IPS DF 6.9 (cell line): ENCODE measurements at regions not wholly inside any gene's neighbourhood (a gene's known extent, or its start where the extent isn't known, plus 50 kb on each side); places are given as distances from the start of the nearest gene placed in this dataset.

Experiments used
- DNase-seq: peaks from one replicate; pipeline ENCODE4 v3.0.0-alpha.2; 2013; ENCODE audit warnings: low read depth, low spot score
- H3K27ac ChIP-seq: one replicate; pipeline ENCODE4 v1.5.1; 2013; ENCODE audit warnings: low read length, control low read depth
- H3K27me3 ChIP-seq: 2 replicates; pipeline ENCODE4 v1.6.1; 2013; ENCODE audit warnings: mild to moderate bottlenecking, low read length; ENCODE audit not compliant: control insufficient read depth, insufficient read depth
- H3K36me3 ChIP-seq: 2 replicates; pipeline ENCODE4 v1.6.1; 2013; ENCODE audit warnings: low read length; ENCODE audit not compliant: control insufficient read depth, insufficient read depth
- H3K4me1 ChIP-seq: 2 replicates; pipeline ENCODE4 v1.6.1; 2013; ENCODE audit warnings: low read length; ENCODE audit not compliant: control insufficient read depth, insufficient read depth
- H3K4me3 ChIP-seq: 2 replicates; pipeline ENCODE4 v1.5.1; 2013; ENCODE audit warnings: mild to moderate bottlenecking, low read length
- H3K9me3 ChIP-seq: 2 replicates; pipeline ENCODE4 v1.6.1; 2013; ENCODE audit warnings: low read length, inconsistent platforms; ENCODE audit not compliant: control insufficient read depth, insufficient read depth
- WGBS: extraction: QIAGEN DNeasy Blood & Tissue Kit; methylation state at CpG from one replicate; pipeline ENCODE4 v1.1.7; 2013; ENCODE audit warnings: mixed read lengths, missing lambda C conversion rate; ENCODE audit not compliant: insufficient read length, insufficient coverage; 5-methylcytosine and 5-hydroxymethylcytosine counted together

- Histone ChIP-seq H3K9me3 (no peaks in the 10 kb centered on the region), H3K4me1 (peaks cover 2% of the 10 kb centered on the region; the same call in 1 of the 2 replicates), H3K27me3 (no peaks in the 10 kb centered on the region), H3K27ac (no peak overlapping the region), H3K4me3 (no peak overlapping the region), H3K36me3 (no peaks in the 10 kb centered on the region)
- WGBS, result no CpG with 5 or more reads among the region's 5 CpGs
- no peak for DNase-seq
Observed at GRCh38 chr15:70414626-70415025, 316.9 kb upstream of the TLE3 start.

- Histone ChIP-seq H3K27me3 (no peaks in the 10 kb centered on the region), H3K4me3 (no peak overlapping the region), H3K27ac (no peak overlapping the region), H3K4me1 (peaks cover 2% of the 10 kb centered on the region; the same call in 1 of the 2 replicates), H3K36me3 (no peaks in the 10 kb centered on the region), H3K9me3 (no peaks in the 10 kb centered on the region)
- DNase-seq, result no peak
Observed at GRCh38 chr15:70412794-70413193, 315.1 kb upstream of the TLE3 start.

GRCh38 chr15:70411143-70411863, 313.6 kb upstream of the TLE3 start:
- Histone ChIP-seq H3K27ac (no peak overlapping the region), H3K4me3 (no peak overlapping the region), H3K36me3 (no peaks in the 10 kb centered on the region), H3K4me1 (peaks cover 6% of the 10 kb centered on the region), H3K9me3 (no peaks in the 10 kb centered on the region), H3K27me3 (no peaks in the 10 kb centered on the region)
- WGBS, result no CpG with 5 or more reads among the region's 10 CpGs
- no peak for DNase-seq

GRCh38 chr15:70410371-70410985, 312.8 kb upstream of the TLE3 start:
- Histone ChIP-seq H3K9me3 (no peaks in the 10 kb centered on the region), H3K4me3 (no peak overlapping the region), H3K27me3 (no peaks in the 10 kb centered on the region), H3K36me3 (no peaks in the 10 kb centered on the region), H3K27ac (no peak overlapping the region), H3K4me1 (peaks cover 6% of the 10 kb centered on the region)
- WGBS, result no CpG with 5 or more reads among the region's 3 CpGs
- DNase-seq, result no peak

- H3K36me3 ChIP-seq, result no peaks in the 10 kb centered on the region
- no peak overlapping the region for H3K4me3 ChIP-seq
- no peak overlapping the region for H3K27ac ChIP-seq
- no peaks in the 10 kb centered on the region for H3K9me3 ChIP-seq
- H3K27me3 ChIP-seq, result no peaks in the 10 kb centered on the region
- no peak for DNase-seq
- no CpG with 5 or more reads among the region's 1 CpG for WGBS
- H3K4me1 ChIP-seq, result peaks cover 6% of the 10 kb centered on the region
Observed at GRCh38 chr15:70409388-70409787, 311.7 kb upstream of the TLE3 start.

- no peak for DNase-seq
- Histone ChIP-seq H3K4me1 (peaks cover 3% of the 10 kb centered on the region), H3K27me3 (no peaks in the 10 kb centered on the region), H3K27ac (no peak overlapping the region), H3K9me3 (no peaks in the 10 kb centered on the region), H3K4me3 (no peak overlapping the region), H3K36me3 (no peaks in the 10 kb centered on the region)
- WGBS, result no CpG with 5 or more reads among the region's 1 CpG
Observed at GRCh38 chr15:70407955-70408354, 310.2 kb upstream of the TLE3 start.

- DNase-seq, result no peak
- no peak overlapping the region for H3K27ac ChIP-seq
- H3K4me1 ChIP-seq, result peaks cover 3% of the 10 kb centered on the region
- no peak overlapping the region for H3K4me3 ChIP-seq
- no CpG with 5 or more reads among the region's 7 CpGs for WGBS
- no peaks in the 10 kb centered on the region for H3K36me3 ChIP-seq
- no peaks in the 10 kb centered on the region for H3K27me3 ChIP-seq
- H3K9me3 ChIP-seq, result no peaks in the 10 kb centered on the region
Observed at GRCh38 chr15:70407336-70407670, 309.6 kb upstream of the TLE3 start.

GRCh38 chr15:70406617-70407335, 309.1 kb upstream of the TLE3 start:
- Histone ChIP-seq H3K9me3 (no peaks in the 10 kb centered on the region), H3K27me3 (no peaks in the 10 kb centered on the region), H3K27ac (no peak overlapping the region), H3K4me1 (peaks cover 3% of the 10 kb centered on the region), H3K36me3 (no peaks in the 10 kb centered on the region), H3K4me3 (no peak overlapping the region)
- no CpG with 5 or more reads among the region's 10 CpGs for WGBS
- DNase-seq, result no peak

- peaks cover 3% of the 10 kb centered on the region for H3K4me1 ChIP-seq
- DNase-seq, result no peak
- H3K27me3 ChIP-seq, result no peaks in the 10 kb centered on the region
- H3K9me3 ChIP-seq, result no peaks in the 10 kb centered on the region
- no CpG with 5 or more reads among the region's 4 CpGs for WGBS
- no peaks in the 10 kb centered on the region for H3K36me3 ChIP-seq
- no peak overlapping the region for H3K4me3 ChIP-seq
- H3K27ac ChIP-seq, result no peak overlapping the region
Observed at GRCh38 chr15:70401709-70402108, 304.0 kb upstream of the TLE3 start.

GRCh38 chr15:70400766-70401541, 303.2 kb upstream of the TLE3 start:
- no peaks in the 10 kb centered on the region for H3K9me3 ChIP-seq
- WGBS, result no CpG with 5 or more reads among the region's 4 CpGs
- H3K27me3 ChIP-seq, result no peaks in the 10 kb centered on the region
- no peak overlapping the region for H3K27ac ChIP-seq
- no peak for DNase-seq
- no peak overlapping the region for H3K4me3 ChIP-seq
- H3K4me1 ChIP-seq, result no peaks in the 10 kb centered on the region
- no peaks in the 10 kb centered on the region for H3K36me3 ChIP-seq
